DMS153 treated with DMSO at 0.1 percent for 48 hours (cell line): ENCODE measurements at regions not wholly inside any gene's neighbourhood (a gene's known extent, or its start where the extent isn't known, plus 50 kb on each side); places are given as distances from the start of the nearest gene placed in this dataset.
"Not testable (repeated sequence)": the region's sequence is repeated elsewhere in the genome, so short reads cannot be mapped to it uniquely, and the experiment has no call there.

ENCODE experiments used
- DNase-seq: peaks from one replicate; lab custom pipeline; 2025; ENCODE audit not compliant: unreplicated experiment; lab: John Stamatoyannopoulos, UW

DNA sequence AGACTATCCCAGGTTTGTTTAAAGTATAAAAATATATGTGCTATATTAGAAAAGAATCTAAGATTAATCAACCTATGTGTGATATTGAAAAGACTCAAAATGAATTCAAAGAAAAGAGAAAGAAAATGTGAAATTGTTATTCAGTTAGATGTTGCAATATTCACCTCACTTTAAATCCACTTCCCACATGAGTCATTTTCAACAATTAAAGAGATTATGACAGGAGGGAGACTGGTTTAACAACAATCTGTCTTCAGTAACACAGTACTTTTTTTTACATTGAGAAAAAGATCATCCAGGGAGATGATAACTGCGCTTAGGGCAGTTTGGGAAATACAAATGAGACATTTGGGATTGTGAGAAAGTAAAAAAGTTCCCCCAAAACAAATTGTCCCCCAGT is 1246.2 kb downstream of the SLITRK1 start:
- DNase-seq = no peak

- no peak for DNase-seq
Measured at GRCh38 chr13:82634946-82635345, 1247.3 kb downstream of the SLITRK1 start.

DNA sequence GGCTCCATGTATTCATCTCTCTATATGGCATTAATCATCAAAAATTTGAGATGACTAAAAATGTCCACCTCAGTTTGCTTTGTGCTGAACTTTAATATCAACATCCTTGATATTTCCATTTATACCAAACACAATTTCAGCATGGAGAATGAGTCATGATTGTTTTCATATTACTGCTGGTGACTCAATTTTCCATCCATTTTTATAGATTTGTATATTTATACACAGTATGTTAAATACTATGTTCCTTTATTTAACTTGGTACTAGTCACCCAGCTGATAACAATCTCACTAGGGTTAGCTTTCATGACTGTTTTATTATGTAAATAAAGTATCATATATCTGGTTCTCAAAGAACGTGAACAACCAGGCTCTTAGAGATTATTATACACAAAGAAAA is 1255.1 kb downstream of the SLITRK1 start:
- DNase-seq = peak; percentile 44

DNA sequence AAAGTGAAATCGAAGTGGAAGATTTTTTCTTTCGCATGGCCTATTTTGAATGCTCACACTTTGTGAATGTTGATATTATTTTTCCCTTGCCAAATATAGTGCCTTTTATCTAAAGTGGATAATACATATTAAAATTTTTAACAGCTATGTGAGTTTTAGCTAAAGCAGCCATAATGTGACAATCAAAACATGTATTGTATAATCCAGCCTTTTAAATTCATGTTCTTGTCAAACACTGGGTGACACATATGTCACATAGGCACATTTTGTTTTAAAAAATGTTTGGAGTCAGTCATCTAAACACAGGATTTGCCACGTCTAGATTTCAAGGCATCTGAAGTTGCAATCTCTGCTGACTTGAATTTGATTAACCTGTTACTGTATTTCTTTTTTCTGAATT is 1256.6 kb downstream of the SLITRK1 start:
- no peak for DNase-seq

GRCh38 chr13:82615043-82615442 is 1267.2 kb downstream of the SLITRK1 start:
- DNase-seq = no peak

DNA sequence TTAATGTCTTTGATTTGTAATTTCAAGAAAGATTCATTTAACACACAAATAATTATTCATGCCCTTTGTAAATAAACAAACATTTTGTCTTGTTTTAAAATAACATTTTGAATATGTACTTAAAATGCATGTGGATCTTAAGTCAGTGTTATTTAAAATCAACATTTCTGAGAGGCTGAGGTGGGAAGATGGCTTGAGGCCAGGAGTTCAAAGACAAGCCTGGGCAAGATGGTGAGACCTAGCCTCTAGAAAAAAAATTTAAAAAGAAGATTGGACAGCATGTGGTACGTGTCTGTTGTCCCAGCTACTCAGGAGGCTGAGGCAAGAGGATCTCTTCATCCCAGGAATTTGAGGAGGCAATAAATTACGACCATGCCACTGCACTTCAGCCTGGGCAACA is 1268.2 kb downstream of the SLITRK1 start:
- DNase-seq = no peak

DNA sequence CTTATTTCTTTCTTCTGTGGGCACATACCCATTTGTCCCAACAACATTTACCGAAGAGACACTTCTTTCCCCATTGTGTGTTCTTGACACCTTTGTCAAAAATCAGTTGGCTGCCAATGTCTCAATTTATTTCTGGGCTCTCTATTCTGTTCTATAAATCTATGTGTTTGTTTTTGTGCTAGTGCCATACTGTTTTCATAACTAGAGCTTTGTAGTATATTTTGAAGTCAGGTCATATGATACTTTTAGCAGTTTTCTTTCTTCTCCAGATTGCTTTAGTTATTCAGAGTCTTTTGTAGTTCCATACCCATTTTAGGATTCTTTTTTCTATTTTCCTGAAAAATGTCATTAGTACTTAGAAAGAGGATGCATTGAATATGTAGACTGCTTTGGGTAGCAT is 1276.3 kb downstream of the SLITRK1 start:
- no peak for DNase-seq

DNA sequence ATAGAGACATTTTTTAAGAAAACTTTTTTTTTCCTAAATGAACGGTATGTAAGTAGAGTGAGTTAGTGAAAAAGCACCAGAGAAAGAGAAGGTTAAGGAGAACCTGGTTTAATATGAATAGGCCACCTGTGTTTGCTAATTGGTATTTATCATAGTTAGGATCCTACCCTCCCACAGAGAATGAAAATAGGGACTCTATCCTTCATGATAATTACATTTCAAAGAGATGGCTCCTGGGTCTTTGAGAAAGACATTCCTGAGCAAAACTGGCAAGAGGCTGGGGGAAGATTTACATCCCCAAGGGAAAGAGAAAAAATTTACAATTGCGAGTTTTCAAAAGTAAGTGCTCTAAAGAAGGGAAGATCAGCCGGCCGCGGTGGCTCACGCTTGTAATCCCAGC is 1284.5 kb downstream of the SLITRK1 start:
- no peak for DNase-seq

DNA sequence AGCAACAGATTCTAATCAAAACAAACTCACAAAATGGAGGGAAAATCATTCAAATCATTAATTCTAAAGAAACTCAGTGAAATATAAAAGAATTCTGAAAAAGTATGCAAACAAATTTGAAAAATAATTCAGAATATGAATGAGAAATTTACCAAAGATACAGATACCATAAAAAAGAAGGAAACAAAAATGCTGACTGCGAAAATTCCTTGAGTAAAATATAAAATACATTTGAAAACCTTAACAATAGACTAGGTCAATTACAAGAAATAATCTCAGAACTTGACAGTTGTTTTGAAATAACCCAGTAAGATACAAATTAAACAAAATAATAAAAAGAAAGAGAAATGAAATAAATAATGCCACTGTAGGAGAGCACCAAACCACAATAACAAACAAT is 1289.0 kb downstream of the SLITRK1 start:
- no peak for DNase-seq

GRCh38 chr13:82571653-82572052 is 1310.6 kb downstream of the SLITRK1 start:
- no peak for DNase-seq

- no peak for DNase-seq
Measured at GRCh38 chr13:82569581-82569980, 1312.7 kb downstream of the SLITRK1 start.

DNA sequence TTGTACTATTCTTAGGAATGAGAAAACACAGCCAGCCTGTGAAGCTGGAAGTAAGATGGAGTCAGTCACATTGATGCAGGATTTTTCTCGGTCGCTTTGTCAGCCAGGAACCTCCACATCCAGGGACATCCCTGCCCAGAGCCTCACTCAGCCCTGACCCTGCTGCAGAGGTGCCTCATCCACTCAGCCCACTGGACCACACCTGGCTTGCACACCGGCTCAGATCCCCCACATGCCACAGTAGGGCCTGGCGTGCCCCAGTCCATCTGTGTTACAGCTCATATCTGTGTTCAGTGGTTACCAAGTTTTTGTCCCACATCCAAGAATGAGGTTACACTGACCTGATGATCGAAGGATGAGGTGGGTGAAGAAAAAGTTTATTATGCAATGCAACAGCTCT is 1315.4 kb downstream of the SLITRK1 start:
- DNase-seq = no peak

GRCh38 chr13:82565201-82565600 is 1317.1 kb downstream of the SLITRK1 start:
- no peak for DNase-seq

DNA sequence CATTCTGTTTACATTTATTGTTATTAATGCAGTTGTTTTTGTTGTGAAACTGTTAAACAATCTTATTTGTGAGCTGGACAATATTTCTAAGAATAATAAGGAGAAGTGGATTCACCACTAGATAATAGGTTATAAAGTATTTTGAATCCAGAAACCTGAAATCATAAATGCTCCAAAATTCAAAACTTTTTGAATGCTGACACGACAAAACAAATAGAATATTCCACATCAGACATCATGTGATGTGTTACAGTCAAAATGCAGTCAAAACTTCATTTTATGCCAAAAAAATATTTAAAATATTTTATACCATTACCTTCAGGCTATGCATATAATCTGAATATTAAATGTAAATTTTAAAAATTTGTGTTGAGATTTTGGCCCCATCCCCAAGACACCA is 1321.4 kb downstream of the SLITRK1 start:
- DNase-seq = no peak

GRCh38 chr13:82522872-82523271 is 1359.4 kb downstream of the SLITRK1 start:
- no peak for DNase-seq

DNA sequence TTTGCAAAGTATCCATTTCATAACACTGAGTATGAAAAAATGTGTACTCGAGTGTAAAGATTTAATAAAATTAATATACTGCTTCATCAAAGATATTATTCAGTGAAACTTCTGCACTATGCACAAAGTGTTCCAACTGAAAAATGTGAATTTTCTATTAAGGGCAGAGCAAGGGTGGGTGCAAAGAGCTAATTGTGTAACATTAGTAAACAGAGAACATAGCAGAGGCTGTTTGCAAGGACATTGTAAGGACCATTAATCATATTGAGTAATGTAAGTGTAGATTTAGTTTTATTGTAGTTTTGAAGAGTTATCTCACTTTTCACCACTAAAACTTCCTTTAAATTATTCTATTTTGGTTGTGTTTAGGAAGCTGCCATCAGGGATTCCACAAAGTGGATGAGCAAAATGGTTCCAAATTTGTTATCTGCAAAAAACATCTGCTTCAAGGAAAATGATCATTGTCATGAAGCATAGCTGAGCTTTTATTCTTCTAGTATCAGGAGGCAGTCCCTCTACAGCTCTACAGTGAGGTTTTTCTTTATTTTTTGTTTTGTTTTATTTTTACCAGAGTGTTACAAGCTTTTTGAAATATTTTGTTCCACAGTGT is 1375.4 kb downstream of the SLITRK1 start:
- no peak for DNase-seq

DNA sequence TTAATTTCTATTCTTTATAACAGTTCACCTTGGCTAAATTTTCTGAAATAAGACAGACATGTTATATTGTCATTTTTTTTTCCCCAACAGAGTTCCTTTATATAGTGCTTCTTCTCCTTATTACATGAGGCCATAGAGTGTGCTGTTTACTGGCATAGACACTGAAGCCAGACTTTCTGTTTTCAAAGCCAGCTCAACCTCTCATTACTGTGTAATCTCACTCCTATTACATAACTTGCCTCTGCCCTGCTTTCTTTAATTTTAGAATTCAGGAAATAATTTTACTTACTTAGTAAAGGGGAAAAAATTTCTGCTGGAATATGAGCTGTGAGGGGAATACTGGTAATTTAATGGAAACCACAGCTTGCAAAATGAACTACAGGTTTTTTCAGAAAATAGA is 1380.4 kb downstream of the SLITRK1 start:
- DNase-seq = no peak

DNA sequence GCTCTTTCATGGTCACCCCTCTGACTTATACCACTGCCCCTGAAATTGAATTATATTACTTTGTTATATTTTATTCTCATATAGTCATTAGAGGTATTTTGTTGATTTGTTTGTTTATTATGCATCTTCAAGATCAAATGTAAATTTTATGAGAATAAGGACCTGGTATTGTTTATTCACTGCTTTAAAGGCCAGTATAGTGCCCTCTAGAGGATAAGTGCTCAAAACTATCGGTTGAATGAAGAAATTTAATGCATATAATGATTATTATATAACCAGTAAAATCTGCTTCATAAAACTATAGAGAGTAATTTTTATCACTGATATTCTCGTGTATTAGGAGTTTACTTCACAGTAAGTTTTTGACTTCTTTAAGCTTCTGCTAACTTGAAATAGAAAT is 1401.9 kb downstream of the SLITRK1 start:
- no peak for DNase-seq

DNA sequence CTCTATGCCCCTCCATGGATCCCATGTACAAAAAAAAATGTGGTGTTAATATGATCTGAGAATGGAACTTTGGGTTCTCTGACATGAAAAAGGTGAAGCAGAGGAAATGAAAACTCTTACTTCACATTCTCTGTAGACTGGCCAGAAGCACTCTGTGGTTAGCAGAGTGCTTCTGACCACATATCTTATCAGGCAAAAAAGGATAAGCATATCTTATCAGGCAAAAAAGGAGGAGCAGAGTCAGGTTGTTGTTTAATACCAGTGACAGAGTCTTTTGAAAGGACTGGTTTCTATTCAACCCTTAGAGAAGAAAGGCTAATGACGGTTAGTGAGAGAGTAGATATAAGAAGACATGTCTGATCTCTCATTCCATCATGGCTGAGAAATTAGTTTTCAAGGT is 1404.8 kb downstream of the SLITRK1 start:
- no peak for DNase-seq

DNA sequence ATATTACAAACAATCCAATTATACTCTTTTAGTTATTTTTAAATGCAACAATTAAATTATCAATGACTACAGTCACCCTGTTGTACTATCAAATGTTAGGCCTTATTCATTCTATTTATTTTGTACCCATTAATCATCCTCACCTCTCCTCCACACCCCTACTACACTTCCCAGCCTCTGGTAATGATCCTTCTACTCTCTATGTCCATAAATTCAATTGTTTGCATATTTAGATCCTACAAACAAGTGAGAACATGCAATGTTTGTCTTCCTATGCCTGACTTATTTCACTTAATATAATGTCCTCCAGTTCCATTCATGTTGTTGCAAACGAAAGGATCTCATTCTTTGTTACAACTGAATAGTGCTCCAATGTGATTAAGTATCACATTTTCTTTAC is 1414.6 kb downstream of the SLITRK1 start:
- no peak for DNase-seq

DNA sequence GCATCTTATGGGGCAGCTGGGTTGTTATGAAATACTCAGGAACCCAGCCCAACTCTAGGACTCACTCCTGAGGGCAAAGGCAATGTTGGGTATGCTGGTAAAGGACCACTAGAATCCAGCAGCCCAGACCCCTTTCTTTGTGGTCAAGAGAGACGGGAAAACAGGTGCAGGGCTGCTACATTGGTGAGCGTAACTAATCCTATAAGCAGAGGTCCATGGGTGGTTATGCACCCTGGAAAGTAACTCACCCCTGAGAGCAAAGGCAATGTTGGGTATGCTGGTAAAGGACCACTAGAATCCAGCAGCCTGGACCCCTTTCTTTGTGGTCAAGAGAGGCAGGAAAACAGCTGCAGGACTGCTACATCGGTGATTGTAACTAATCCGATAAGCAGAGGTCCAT is 1422.7 kb downstream of the SLITRK1 start:
- not testable (repeated sequence) for DNase-seq

DNA sequence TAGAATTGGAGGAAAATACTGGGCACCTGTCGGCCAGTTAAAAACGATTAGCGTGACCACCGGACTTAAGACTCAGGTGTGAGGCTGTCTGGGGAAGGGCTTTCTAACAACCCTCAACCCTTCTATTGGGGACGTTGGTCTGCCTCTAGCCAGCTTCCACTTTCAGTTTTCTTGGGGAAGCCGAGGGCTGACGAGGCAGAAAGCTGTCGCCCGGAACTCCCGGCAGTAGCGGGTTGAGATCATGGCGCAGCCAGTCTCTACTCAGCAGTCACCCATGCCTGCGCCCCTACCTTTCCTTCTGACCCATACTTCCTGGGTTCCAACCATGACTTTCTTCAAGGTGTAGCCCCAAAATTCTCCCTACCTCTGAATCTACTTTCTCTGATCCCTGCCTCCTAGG is 1424.1 kb downstream of the SLITRK1 start:
- DNase-seq = no peak

- DNase-seq = not testable (repeated sequence)
Measured at GRCh38 chr13:82457548-82457947, 1424.7 kb downstream of the SLITRK1 start.
